AML-193 (cell line): ENCODE measurements at regions not wholly inside any gene's neighbourhood (a gene's known extent, or its start where the extent isn't known, plus 50 kb on each side); places are given as distances from the start of the nearest gene placed in this dataset.
"Not testable (repeated sequence)": the region's sequence is repeated elsewhere in the genome, so short reads cannot be mapped to it uniquely, and the experiment has no call there.

Experiments
- DNase-seq, 2 experiments: peaks; one replicate each; lab custom pipeline; 2025; lab: John Stamatoyannopoulos, UW

DNA sequence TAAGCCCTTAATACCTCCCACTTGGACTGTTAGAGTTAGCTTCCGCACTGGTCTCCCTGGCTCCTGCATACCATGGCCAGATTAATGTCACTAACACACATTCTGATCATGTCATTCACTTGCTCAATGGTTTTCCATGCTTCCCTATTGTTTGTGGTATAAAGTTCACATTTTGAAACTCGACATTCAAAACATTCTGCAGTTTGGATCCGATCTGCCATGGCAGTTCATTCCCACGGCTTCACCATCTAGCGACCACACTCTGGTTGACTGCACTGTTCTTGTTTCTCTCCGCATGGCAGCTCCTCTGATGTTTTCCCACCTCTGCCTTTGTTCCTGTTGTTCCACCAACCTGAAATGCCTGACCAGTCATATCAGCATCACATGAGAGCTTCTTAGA lies 87.4 kb upstream of the WAC start:
- DNase-seq: no peak

DNA sequence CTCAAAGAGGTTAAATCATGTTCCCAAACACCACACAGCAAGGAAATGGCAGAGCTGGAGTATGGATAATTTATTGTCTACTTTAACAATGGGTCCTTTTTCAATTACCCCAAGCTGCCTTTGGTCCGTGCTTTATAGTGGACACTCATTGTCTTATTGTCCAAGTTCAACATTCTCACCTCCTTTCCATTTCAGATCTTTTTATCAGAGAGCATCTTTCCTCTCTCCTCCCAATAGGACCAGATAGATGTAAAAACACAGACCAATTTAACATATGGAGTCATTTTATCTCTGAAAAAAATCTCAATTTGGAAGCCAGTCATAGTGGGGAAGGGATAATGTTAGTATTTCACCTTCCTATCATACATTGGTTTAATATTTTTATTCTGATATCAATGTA lies 83.5 kb upstream of the WAC start:
- no peak for DNase-seq

DNA sequence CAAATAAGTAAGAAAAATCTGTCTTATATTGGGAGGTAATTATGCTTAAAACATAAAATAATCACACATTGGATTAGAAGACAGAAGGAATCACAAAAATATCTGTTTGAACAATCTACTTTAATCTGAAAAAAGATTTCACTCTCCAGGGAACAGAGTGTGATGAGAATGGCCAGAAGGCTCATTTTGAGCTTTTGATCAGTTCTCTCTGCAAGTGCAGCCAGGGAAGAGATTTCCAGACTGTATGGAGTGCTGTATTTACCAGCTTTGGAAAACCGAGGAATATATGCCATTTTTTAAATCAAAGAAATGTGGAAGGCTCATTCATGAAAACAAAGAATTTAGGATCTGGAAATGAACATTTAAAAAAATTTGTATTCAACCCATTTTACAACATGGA lies 83.0 kb upstream of the WAC start:
- no peak for DNase-seq

DNA sequence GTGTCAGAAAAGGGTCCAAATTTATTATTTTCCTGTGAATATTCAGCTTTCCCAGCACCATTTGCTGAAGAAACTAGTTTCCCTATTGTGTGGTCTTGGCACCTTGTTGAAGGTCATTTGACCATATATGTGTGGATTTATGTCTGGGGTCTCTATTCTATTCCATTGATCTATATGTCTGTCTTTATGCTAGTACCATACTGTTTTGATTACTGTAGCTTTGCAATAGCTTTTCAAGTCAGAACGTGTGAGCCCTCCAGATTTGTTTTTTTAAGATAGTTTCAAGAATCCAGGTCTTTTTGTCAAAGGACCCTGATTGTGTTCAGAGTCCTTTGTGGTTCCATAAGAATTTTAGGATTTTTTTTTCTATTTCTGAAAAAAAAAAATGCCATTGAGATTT lies 79.0 kb upstream of the WAC start:
- no peak for DNase-seq

DNA sequence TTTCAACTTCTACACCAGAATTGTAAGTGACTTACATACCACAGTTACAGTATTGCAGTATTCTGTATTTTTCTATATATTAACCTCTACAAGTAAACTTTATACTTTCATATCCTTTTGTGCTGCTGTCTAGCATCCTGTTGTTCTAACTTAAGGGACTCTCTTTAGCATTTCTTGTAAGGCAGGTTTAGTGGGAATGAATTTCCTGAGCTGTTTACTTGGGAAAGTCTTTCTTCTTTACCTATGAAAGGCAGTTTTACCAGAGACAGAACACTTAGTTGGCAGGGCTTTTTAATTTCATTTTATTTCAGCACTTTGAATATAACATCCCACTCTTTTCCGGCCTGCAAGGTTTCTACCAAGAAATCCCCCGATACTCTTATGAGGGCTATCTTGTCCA lies 75.8 kb upstream of the WAC start:
- DNase-seq: no peak

DNA sequence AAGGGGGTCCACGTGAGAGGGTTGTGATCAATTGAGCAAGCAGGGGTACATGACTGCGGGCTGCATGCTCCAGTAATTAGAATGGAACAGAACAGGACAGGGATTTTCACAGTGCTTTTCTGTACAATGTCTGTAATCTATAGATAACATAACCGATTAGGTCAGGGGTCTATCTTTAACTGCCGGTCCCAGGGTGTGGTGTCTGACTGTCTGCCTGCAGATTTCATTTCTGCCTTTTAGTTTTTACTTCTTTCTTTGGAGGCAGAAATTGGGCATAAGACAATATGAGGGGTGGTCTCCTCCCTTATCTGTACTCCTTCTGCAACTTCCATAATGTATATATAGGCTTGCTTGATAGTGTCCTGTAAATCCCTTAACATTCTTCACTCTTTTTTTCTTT lies 75.0 kb upstream of the WAC start:
- not testable (repeated sequence) for DNase-seq

DNA sequence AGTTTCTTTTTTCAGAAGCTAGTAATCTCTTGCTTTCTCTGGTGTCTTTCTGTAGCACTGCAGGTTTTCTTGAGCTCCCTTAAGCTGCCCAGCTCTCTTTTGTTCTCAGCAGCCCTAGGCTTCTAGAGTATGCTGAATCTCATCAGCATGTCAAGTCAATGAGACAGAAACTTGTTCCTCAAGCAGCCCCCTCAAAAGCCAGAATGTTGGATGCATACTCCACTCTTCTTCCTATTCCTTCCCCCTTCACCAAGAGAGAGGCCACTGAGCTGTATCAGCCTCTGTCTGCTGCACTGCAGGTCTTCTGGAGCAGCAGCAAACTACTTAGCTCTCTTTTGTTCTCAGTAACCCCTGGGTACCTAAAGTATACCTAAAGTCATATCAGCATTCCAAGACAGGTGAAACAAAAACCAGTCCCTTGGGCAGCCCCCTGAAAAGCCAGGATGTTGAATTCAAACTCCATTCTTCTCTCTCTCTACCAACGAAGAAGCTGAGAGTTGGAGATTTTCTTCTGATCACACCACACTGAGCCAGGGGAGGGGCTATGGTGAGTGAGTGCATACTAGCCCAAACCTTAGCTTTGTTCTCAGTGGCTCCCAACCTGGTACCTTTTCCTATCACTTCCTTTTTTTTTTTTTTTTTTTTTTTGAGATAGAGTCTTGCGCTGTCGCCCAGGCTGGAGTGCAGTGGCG lies 73.3 kb upstream of the WAC start:
- DNase-seq: no peak

DNA sequence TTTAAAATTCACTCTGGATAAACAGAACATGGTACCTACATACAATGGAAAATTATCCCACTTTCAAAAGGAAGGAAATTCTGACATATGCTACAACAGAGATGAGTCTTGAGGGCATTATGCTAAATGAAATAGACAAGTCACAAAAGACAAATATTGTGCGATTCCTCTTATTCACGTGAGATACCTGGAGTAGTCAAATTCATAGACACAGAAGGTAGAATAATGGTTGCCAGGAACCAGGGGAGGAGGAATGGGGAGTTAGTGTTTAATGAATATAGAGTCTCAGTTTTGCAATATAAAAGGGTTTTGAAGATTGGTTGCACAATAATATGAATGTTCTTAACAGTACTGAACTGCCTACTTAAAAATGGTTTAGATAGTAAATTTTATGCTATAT lies 69.8 kb upstream of the WAC start:
- peak; percentile 2 to 26 for DNase-seq

DNA sequence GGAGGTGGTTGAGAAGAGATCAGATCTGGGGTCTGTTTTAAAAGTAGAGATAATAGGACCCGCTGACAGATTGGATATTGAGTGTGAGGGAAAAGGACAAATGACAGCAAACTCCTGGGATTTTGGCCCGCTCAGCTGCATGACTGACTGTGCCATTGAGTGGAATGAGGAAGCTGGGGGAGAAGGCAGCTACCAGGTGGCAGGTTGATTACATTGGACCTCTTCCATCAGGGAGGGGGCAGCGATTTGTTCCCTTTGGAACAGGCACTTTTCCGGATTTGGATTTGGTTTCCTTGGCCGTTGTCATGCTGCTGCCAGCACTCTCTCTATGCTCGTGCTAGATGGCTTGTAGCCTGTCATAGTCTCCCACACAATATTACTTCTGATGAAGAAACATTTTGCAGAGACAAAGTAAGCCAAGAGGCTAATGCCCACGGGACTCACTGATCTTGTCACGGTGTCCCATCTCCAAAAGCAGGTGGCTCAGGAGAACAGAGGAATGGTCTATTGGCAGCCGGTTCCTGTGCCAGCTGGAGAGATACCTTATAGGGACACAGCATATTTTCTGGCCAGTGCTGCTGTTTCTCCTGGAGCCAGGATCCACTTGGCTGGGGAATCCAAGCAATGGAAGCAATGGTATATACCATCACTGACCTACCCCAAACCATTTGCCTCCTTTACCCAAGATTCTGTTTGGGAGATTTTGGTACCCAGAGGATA lies 69.1 kb upstream of the WAC start:
- peak in 1 of 2 experiments; percentile 17 for DNase-seq

DNA sequence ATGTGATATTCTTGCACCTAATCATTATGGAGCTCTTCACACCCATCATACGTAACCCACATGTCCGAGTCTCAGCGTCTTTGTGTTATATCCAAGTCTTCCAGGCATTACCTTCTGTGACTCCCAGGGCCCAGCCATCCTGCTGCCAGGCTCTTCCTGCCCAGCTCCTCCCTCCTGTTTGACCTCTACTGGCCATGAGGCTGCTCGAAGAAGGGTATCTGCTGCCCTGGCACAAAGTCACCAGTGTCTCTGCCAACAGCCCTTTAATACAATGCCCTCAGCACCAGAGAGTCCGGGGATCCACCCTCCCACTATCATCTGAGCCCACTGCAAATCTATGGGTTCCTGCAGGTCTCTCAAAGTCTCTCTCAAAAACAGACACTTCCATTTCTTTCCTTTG lies 65.3 kb upstream of the WAC start:
- DNase-seq: no peak

DNA sequence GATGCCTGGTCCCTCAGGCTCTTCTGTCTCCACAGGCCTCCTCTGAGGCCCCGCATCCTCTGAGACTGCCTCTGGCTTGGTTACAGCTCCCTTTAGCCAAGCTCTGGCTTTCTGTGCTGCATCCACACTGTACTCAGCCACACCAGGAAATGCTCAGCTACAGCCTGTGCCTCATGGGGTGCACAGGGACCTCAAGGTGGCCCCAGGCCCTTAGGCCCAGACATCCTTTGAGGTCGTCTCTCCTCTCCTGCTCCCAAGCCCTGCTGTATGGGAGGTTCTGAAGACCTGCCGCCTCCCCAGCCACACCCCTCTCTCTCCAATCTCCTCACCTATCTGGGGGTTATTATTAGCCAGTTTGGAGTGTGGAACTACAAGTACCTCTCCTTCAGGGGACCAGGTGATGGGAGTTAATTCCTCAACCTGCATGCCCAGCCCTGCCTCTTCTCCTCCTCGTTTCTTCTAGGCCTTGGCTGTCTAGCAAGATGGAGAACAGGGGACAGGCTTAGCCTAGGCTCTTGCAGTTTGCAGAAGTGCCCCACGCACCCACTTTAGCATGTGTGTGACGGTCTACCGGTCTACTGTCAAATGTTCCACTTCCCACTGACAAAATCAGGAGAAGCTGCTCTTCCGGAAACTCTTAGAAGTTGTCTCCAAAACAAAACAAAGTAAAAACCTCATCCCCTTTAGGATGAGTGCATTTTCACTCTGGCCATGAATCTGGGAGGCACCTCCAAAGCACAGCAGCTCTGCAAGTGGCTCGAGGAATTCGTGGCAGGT lies 64.0 kb upstream of the WAC start:
- no peak for DNase-seq

DNA sequence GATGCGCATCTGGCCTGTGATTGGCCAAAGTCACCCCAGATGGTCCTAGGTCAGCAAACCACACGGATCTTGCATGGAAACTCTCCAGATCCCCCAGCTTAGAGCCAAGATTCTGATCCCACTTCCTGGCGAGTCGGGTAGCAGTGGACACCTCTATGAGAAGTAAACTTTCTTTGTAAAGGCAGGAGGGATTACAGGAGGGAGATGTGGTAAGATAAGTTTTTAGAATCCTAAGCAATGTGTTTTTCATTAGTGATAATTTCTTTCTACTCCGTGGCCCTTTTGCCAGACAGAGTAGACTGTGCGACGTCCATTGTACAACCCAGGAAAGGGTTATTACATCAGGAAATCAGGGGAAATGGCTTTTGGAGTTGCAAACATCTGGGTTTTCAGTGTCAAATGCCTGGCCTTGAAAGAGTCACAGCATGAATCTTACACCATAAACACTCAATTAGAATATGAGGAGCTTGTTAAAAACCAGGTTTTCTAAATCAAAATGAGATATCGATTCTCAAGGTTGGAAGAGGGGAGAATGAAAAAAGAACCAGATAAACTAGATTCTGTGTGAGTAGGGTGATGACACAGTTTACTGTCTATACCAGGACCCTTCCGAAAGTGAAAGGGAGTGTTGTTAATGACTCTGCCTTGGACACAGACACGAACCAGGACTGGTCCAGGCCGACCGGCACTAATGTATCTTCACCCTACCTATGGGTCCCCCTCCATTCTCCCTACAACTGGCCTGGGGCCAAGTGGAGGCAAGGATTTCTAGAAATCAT lies 61.9 kb upstream of the WAC start:
- DNase-seq: no peak

DNA sequence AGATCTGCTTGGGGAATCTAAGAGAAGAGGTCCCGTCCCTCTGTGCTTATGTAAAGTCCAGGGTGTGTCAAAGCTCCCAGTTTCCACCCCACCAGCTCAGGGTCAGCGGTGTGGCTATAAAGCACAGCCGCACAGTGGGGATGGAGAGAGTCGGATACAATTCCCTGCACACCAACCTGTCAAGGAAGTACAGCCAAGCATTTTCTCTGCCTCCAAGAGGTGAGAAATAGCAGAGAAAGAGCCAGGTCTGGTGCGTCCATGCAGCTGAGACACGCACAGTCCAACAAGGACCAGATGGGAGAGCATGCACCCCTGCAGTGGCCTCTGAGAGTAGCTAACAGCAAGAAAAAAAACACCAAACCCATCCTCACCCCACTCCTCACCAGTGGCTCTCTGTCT lies 61.3 kb upstream of the WAC start:
- no peak for DNase-seq

DNA sequence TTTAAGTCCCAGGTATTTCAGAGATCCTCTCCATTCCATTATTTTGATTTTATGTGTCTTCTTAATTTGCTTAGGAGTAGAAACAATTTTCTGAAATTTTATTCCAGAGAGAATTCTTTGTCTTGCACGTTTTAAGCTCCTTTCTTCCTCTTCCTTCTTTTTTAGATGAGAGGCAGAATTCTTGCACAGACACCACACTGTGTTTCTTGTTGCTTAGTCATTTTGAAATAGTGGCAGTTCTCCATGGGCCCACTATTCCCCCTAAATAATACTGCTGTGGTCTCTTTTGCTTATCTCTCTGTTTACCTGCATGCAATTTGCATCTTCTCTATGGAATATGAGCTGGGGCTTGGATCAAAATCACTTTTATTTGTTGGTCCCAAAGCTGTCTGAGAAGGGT lies 54.3 kb upstream of the WAC start:
- DNase-seq: peak; percentile 21 to 24

DNA sequence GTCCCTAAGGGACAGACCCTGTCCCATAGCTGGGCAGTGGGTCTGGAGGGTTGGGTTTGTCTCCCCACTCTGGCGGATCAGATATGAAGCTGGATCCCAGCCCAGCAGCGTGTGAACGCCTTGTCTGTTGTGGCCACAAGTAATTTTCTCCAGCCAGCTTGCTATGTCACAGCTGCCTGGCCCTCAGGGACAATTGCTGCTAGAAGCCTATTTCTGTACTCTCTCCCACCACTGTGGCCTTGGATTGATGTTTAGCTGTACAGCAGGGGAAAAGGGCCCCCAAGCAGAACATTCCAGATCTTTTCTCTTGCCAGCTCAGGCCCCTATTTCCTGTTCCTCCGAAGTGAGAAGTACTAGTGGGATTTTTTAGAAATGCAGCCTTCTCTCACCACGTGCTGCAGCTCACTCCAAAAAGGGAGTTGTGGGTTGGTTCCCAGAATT lies 53.5 kb upstream of the WAC start:
- no peak for DNase-seq

DNA sequence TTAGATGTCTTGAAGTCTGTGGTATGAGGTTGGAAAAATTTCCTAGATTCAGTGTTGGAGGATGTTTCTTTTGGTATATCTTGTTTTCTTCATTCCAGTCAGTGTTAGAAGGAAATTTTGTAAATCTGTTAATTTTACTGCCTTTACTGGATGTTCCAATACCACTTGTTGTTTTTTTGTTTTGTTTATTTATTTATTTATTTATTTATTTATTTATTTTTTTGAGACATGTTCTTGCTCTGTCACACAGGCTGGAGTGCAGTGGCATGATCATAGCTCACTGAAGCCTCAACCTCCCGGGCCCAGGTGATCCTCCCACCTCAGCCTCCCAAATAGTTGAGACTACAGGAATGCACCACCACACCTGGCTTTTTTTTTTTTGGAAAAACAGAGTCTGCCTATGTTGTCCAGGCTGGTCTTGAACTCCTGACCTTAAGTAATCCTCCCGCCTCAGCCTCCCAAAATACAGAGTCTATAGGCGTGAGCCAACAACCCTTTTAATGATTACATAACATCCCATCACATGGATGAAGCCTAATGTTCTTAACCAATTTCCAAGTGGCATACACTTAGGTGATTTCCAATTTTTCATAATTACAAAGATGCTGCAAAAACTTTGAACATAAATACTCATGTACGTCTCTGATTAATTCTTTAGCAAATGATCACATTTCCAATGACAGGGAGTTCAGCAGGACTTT lies 52.8 kb upstream of the WAC start:
- DNase-seq: no peak

DNA sequence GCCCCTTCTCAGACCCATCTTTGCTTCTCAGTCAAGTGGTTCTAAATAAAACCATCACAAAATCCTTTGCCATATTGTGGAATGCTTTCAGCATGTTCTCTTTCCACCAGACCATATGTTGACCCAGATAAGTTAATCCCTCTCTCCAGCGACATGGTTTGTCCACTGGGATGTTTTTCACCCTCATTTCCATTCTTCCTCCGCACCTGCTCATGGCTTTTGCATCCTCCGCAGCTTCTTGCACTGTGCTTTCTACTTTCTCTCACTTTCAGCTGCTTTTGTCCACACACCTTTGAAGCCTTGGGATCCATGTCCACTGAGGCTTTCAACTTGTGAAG lies 52.3 kb upstream of the WAC start:
- DNase-seq: no peak

DNA sequence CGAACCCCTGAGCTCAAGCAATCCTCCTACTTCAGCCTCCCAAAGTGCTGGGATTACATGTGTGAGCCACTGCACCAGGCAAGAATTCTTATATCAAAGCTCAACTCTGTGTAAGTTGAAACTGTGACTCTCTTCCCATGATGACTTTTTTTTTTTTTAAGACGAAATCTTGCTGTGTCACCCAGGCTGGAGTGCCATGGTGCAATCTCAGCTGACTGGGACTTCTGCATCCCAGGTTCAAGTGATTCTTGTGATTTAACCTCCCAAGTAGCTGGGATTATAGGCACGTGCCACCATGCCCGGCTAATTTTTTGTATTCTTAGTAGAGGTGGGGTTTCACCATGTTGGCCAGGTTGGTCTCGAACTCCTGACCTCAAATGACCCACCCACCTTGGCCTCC lies 51.6 kb upstream of the WAC start:
- DNase-seq: peak in 1 of 2 experiments; percentile 6

DNA sequence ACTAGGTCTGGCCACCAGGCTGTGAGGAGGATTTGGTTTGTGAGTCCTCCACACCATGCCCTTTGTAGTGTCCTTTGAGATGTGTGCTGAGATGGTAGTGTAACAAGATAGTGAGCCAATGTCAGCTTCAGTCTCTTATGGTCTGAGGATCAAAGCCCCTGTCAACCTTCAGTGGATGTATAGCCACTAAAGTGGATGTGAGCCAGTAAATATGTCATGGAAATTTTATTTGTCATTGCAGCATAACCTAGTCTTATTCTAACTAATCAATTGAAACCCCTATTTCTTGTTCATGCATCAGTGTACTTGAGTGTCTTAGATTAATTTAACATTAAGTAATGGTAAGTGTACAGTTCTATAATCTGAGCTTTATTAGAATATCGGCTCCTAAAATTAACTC lies 51.0 kb upstream of the WAC start:
- no peak for DNase-seq
